ENCODE measurements at regions not wholly inside any gene's neighbourhood (a gene's known extent, or its start where the extent isn't known, plus 50 kb on each side); places are given as distances from the start of the nearest gene placed in this dataset.

- no peak for TF ChIP-seq EZH2 (IDR thresholded peaks at IDR 0.05)
- no peak for TF ChIP-seq POLR2AphosphoS5 (IDR thresholded peaks at IDR 0.05; ENCODE audit: borderline replicate concordance, low read depth, low read length)
- TF ChIP-seq FOXP2 (optimal IDR thresholded peaks at IDR 0.05; ENCODE audit: control extremely low read depth, extremely low read length, insufficient read depth), result no peak
Observed at GRCh38 chr14:101365329-101366158, 195.8 kb upstream of the DIO3 start.

Measured in SK-N-MC (cell line).